Upper lobe of right lung (tissue), 1 donor: ENCODE measurements at regions not wholly inside any gene's neighbourhood (a gene's known extent, or its start where the extent isn't known, plus 50 kb on each side); places are given as distances from the start of the nearest gene placed in this dataset.

Experiments used
- ATAC-seq: fragments of 200-7000 bp; cut with Tn5 transposase; one replicate; pipeline ENCODE4 v1.9.1; 2020; ENCODE audit warnings: mild to moderate bottlenecking, moderate library complexity
- DNase-seq: peaks from one replicate; pipeline ENCODE4 v3.0.0-alpha.2; 2020
- H3K27ac ChIP-seq: fragments of 200-600 bp; one replicate; pipeline ENCODE4 v1.8.0; 2022
- H3K27me3 ChIP-seq: fragments of 200-600 bp; one replicate; pipeline ENCODE4 v1.8.0; 2022; ENCODE audit warnings: mild to moderate bottlenecking
- H3K36me3 ChIP-seq: fragments of 200-600 bp; one replicate; pipeline ENCODE4 v1.8.0; 2022
- H3K4me1 ChIP-seq: fragments of 200-600 bp; one replicate; pipeline ENCODE4 v1.8.0; 2022
- H3K4me3 ChIP-seq: fragments of 200-600 bp; one replicate; pipeline ENCODE4 v1.8.0; 2022; ENCODE audit warnings: mild to moderate bottlenecking
- H3K9me3 ChIP-seq: fragments of 200-600 bp; one replicate; pipeline ENCODE4 v1.8.0; 2022
- intact Hi-C: fragments of 100-400 bp; cut with DNase I; formaldehyde crosslinking; loops from one replicate; pipeline ENCODE4 v1.11.0; 2022
- TF ChIP-seq, protein P1 (sequence below): fragments of 200-600 bp; IDR thresholded peaks from one replicate; pipeline ENCODE4 v1.8.0; 2022; ENCODE audit warnings: antibody characterized with exemption
- donor health status: DM: no; HTN: yes; CAD: no; lungs with severe emphysema.

DNA sequence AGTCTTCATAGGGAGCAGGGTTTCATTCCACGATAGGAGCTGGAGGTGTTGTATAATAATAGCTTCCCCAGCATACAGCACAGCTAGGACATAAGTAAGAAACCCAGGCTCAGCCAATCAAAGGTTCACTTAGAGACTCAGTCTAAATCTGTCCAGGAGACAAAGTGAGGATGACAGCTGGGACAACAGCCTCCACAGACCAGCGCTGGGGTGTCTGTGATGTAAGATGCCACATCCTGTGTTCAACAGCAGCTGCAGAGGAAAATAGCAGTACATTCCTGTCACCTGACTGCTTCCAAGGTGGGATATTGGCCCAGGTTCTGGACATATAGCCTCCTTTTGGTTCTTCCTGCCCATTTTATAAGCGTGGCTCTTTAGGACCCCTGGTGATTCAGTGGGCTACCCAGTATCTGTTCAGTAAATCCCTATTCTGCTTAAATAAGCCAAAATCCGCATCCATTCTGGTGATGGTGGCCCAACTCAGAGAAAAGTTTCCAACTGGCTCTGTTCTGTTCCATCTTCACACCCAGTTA is 176.8 kb upstream of the SYT6 start:
- intact Hi-C loops = no loop called here
- ATAC-seq = no peak
- H3K27ac ChIP-seq = no peak overlapping the region

DNA sequence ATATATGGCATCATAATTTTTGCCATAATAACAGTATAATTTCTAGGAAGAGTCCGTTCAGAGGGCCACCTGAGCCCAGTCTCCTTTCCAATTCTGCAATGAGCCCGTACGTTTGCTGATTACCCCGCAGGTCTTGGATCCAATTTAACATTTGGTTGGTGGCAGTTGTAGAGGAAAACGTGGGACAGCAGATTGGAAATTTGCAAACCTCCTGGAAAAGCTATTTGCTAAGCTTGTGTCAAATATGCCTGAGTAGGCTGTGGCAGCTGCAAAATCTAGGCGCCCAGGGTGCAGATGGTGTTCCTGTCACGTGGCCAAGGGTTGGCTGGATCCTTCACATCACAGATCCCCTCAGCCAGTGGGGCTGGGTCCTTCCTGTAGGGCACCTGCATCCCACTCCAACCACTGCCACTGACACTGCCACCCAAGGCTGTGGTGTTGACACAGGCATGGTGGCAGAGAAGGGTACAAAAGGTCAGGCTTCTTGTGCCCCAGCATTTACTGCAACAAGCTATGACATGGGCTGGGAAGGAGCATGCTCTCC is 174.8 kb upstream of the SYT6 start:
- no peak overlapping the region for H3K27ac ChIP-seq
- ATAC-seq (no peak), DNase-seq (no peak)
- H3K4me3 ChIP-seq = no peak overlapping the region
- TF ChIP-seq, protein P1, sequence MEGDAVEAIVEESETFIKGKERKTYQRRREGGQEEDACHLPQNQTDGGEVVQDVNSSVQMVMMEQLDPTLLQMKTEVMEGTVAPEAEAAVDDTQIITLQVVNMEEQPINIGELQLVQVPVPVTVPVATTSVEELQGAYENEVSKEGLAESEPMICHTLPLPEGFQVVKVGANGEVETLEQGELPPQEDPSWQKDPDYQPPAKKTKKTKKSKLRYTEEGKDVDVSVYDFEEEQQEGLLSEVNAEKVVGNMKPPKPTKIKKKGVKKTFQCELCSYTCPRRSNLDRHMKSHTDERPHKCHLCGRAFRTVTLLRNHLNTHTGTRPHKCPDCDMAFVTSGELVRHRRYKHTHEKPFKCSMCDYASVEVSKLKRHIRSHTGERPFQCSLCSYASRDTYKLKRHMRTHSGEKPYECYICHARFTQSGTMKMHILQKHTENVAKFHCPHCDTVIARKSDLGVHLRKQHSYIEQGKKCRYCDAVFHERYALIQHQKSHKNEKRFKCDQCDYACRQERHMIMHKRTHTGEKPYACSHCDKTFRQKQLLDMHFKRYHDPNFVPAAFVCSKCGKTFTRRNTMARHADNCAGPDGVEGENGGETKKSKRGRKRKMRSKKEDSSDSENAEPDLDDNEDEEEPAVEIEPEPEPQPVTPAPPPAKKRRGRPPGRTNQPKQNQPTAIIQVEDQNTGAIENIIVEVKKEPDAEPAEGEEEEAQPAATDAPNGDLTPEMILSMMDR = no peak
- H3K27me3 ChIP-seq = no peaks in the 10 kb centered on the region
- H3K36me3 ChIP-seq = no peaks in the 10 kb centered on the region
- intact Hi-C loops = no loop called here
- no peaks in the 10 kb centered on the region for H3K4me1 ChIP-seq
- no peaks in the 10 kb centered on the region for H3K9me3 ChIP-seq

More for the DNA sequence above, 176.8 kb upstream of the SYT6 start:
- H3K27me3 ChIP-seq = no peaks in the 10 kb centered on the region
- no peak for DNase-seq
- no peaks in the 10 kb centered on the region for H3K4me1 ChIP-seq
- H3K4me3 ChIP-seq = no peak overlapping the region
- TF ChIP-seq, protein P1 = no peak
- H3K9me3 ChIP-seq = no peaks in the 10 kb centered on the region
- no peaks in the 10 kb centered on the region for H3K36me3 ChIP-seq

DNA sequence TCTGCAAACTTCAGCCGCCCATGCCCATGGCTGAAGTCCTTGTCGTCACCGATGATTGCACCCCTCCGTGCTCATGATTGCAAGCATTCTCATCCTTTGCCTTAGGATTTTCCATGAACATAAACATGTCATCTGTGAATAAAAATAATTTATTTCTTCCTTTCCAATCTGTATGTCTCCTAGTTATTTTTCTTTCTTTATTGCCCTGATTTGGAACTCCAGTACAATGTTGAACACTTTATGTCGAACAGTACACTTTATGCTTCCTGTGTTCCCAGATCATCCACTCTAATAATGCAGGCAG is 170.9 kb upstream of the SYT6 start:
- TF ChIP-seq, protein P1 = no peak
- H3K27me3 ChIP-seq = no peaks in the 10 kb centered on the region
- no peaks in the 10 kb centered on the region for H3K9me3 ChIP-seq
- intact Hi-C loops = no loop called here
- no peak for DNase-seq
- no peaks in the 10 kb centered on the region for H3K4me1 ChIP-seq
- no peak overlapping the region for H3K4me3 ChIP-seq
- no peak for ATAC-seq
- no peak overlapping the region for H3K27ac ChIP-seq
- no peaks in the 10 kb centered on the region for H3K36me3 ChIP-seq

DNA sequence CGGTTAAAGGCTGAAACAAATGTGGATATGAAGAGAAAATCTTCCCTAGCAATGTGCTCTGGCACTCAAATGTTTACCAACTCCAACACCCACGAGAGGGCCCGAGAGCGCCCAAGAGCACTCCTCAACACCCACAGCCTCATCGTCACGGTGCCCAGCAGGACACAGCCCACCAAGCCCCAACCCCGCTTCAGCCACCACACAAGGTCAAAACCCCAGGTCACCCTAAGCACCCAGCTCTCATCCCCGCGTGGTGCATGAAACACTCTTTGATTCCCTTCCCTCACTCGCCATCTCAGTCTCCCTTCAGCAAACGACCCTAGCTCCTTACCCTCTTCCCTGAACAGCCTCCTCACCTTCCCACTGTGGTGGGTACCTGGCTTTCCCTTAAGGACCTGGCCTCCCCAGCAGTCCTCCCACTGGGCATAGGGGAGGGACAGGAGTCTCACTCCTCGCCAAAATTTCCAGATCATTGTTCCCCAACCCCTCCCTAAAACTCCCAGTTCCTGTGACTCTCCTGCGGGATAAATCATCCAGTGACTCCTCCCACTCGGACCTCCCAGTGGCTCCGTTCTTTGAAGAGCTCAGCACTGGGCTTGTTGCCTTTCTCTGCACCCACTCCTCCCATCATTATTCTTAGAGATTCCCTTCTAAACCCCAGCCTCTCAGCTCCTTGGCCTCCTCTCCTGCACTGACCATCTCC is 170.4 kb upstream of the SYT6 start:
- no peak overlapping the region for H3K4me3 ChIP-seq
- no peaks in the 10 kb centered on the region for H3K4me1 ChIP-seq

DNA sequence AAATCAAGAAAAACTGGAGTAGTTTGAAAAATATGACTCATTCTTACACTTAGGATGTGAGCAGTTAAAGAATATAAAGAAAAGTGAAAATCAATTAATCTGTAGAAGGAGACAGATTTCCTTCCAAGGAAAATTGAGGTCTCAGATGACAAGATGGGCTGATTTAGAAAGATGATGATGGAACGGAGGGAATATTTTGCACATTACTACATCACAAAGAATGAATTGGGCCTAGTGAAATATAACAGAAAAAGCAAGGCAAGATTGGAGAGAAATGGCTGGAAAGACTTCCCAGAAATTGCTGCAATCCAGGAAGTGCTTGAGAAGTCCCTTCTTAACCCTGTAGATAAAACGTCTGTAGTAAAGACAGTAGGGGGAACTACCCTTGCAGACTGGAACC is 169.1 kb upstream of the SYT6 start:
- intact Hi-C loops = no loop called here
- no peak overlapping the region for H3K27ac ChIP-seq

More for the DNA sequence above, 170.4 kb upstream of the SYT6 start:
- intact Hi-C loops = no loop called here
- Histone ChIP-seq H3K9me3 (no peaks in the 10 kb centered on the region), H3K36me3 (no peaks in the 10 kb centered on the region), H3K27ac (no peak overlapping the region), H3K27me3 (no peaks in the 10 kb centered on the region)
- DNase-seq (no peak), ATAC-seq (no peak)
- TF ChIP-seq, protein P1 = no peak

More for the DNA sequence above, 169.1 kb upstream of the SYT6 start:
- Histone ChIP-seq H3K4me3 (no peak overlapping the region), H3K4me1 (no peaks in the 10 kb centered on the region), H3K27me3 (no peaks in the 10 kb centered on the region), H3K9me3 (no peaks in the 10 kb centered on the region), H3K36me3 (no peaks in the 10 kb centered on the region)
- TF ChIP-seq, protein P1 = no peak
- DNase-seq (no peak), ATAC-seq (no peak)
